HuH-7.5 (cell line): ENCODE measurements at regions not wholly inside any gene's neighbourhood (a gene's known extent, or its start where the extent isn't known, plus 50 kb on each side); places are given as distances from the start of the nearest gene placed in this dataset.

Source experiments
- DNase-seq: peaks from one replicate; pipeline ENCODE4 v3.0.0; 2011; ENCODE audit warnings: low spot score

DNA sequence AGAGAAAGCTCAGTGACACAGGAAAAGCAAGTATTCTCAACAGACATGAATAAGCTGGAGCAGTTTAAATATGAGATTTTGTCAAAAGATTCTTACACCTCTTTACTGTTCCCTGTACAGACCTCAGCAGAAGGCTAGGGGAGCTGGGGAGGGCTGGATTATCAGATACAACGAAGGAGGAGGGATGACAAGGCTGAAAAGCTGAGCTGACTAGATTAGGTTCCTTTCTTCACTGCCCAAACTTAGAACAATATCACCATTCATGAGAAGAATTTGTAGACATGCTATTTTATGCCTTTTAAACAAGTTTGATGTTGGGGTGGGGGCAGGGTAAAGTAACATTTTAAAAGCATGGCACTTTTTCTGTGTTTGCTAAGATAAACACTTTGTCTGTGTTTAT lies 611.1 kb downstream of the AACS start:
- no peak for DNase-seq

DNA sequence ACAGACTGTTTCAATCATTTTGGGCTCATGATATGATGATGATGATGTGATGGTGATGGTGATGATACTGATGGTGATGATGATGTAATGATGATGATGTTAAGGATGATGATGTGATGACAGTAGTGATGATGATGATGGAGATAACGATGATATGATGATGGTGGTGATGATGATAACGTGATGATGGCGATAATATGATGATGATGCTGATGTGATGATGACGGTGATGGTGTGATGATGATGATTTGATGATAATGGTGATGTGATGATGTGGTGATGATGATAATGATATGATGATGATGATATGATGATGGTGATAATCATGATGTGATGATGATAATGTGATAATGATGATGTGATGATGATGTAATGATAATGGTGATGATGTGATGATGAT lies 612.6 kb downstream of the AACS start:
- DNase-seq = no peak

DNA sequence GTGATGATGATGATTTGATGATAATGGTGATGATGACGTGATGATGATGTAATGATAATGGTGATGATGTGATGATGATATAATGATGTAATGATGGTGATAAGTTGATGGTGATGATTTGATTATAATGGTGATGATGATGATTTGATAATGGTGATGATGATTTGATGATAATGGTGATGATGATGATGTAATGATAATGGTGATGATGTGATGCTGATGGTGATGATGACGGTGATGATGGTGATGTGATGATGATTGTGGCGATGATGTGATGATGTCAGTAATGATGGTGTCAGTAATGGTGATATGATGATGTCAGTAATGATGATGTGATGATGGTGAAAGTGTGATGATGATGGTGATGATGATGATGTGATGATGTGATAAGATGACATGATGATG lies 613.4 kb downstream of the AACS start:
- DNase-seq = no peak

DNA sequence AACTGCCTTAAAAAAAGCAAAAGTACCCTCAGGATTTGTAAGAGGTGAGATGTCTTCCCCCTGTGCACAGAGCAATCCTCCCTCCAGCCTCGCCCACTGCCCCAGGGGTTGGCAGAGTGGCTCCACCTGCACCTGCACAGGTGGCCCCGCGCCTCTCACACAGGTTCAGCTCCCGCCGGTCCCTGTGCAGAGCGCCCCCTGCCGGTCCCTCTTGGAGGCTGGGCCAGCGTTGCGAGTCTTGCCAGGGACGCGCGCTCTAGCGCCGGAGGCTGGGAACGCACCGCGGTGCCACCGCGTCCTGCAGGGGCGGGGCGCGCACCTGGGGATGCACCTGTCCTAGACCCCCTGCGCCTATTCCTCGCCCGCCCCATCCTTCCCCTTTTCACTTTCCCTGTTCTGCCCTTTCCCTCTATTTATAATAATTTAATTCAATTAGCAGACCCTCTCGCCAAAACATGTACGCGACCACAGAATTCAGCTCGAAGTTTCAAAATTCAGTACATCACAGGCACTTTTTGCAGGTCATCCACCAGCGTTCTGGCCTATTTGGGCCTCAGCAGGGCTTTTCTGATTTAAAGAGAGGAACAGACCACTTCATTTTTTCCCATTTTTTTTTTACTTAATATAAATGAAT lies 618.6 kb downstream of the AACS start:
- DNase-seq = no peak

DNA sequence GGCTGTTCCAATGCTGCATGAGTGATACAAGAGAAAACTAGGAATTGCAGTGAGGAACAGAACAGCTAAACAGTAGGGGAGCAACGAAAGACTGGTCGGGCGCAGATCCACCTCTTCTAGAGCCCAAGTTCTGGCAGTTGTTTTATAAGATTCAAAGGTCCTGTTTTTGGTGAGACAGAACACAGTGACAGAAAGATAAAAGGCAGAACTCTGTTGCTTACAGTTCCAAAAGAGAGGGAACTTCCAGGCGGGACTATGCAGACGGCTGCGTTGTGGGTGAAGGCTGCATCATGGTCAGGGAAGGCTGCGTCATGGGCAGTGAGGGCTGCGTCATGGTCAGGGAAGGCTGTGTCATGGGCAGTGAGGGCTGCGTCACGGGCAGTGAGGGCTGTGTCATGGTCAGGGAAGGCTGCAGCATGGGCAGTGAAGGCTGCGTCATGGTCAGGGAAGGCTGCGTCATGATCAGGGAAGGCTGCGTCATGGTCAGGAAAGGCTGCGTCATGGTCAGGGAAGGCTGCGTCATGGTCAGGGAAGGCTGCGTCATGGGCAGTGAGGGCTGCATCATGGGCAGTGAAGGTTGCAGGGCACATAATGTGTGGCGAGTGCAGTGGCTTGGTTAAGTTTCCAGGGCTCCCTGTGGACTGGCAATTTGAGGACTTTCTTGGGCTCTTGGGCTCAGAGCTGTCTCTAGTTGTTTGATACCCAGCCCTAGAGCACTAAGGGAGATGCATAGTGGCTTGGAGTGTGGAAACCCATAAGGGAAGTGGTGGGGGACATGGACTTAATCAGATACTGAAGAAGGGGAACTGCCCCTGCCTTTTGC lies 619.9 kb downstream of the AACS start:
- DNase-seq = no peak

DNA sequence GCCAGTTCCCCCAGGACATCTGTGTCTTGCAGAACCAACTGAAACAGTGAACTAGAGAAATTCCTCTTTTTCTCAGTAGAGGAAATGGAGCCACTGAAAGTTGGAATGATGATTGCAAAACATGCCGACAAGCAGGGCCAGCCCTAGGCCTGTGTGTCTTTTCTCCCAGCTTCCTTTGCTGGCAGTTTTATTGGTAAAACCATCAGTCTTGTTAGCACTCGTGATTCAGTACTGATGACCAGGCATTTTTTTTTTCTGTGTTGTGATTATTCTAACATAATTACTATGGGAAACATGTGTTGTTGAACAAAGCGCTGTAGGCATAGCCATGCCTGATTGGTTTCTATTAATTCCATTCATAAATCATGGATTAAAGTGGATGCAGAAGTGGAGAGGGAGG lies 620.7 kb downstream of the AACS start:
- DNase-seq = no peak

DNA sequence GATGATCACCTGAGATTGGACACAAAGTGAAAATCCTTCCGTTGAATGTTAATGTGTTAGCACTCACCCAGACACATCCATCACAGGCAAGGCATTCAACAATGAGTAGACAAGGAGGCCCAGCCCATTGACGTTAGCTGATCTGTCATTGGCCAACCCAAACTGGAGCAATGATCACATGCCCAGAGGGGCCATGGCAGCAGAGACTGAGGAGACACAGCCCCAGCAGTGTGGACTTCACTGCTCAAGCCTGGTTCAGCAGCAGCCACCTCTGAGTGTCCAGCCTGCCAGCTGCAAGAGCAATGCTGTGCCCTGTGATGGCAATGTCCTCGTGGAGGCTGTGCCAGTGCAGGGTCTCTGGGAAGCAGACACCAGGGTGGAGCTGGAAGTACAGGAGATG lies 622.2 kb downstream of the AACS start:
- DNase-seq = no peak

DNA sequence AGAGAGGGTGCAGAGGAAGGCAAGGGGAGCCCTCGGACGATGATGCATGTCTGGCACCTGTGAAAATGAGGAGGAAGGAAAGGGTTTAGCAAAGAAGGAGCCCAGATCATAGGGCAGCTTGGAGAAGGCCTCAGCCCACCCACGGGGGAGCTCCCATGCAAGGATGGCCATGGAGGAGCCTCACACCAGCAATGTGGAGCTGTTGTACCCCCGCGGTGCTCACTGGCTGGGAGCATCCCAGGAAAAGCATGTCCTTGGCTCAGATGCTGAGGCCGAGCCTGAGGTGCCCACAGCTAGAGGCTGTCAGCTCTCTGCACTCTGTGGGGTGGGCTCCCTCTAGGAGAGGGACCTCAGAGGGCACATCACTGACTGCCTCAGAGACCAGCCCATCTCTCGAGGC lies 622.6 kb downstream of the AACS start:
- DNase-seq = no peak

DNA sequence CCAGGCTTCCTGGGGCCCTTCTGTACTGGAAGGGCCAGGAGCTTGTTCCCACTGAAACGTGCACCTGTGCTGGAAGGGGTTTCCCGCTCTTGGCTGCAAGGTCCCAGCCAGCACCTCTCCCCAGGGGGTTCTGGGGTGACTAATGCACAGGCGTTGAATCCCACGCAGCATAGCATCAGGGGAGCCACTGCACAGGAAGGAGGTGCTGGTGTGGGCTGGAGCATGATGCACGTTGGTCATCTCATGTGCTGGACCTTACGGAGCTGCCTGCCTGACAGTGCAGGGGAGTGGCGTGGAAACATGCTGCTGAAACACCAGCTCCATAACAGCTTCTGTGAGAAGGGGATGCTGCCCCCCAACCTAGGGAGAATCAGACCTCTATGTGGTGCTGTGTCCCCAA lies 623.0 kb downstream of the AACS start:
- DNase-seq = no peak

DNA sequence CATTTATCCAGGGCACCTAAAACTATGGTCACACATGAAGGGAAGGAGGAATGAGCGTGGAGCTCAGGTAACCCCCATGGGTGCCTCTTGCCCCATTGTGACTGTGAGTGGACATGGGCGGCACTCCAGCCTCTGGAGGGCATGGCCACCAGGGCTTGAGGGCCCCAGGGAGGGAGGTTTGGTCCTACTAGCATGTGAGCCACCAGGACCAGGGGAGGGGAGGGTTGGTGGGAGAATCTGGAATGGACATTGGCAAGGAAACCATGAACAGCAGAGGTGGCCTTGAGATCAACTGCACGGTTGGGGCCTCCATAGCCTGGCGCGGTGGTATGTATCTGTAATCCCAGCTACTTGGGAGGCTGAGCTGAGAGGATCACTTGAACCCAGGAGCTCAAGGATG lies 623.6 kb downstream of the AACS start:
- no peak for DNase-seq

DNA sequence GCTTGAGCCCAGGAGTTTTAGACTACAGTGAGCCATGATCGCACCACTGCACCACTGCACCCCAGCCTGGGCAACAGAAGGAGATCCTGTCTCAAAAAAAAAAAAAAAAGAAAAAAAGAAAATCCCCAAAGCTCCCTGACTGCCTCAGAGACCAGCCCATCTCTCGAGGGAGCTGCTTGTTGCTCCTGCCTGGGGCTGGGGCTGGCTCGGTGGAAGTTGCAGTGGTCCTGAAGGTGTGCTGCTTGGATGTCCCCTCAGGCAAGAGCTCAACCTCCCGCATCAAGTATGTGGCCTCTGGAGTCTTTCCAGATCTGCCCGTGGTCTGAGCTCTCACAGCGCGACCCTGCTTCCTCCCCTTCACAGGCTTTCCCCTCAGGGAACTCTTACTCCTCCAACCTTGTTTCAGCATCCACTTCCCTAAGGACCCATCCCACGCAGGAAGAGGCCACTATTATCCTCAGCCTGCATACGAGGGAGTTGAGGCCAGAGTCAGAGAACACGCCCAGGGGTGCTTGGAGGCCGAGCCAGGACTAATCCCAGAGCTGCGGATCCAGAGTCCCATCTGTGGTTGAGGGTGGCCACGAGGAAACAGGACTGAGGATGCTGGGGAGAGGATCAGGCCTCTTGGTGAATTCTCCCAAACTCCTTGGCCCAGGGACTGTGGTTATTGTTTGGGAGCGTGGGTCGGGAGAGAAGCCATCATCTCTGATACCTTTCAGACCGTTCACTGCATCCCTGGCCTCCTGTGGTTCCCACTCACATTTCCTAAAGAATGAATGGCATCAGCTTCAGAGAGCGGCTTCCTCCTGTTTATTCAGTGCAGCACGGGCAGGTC lies 624.6 kb downstream of the AACS start:
- DNase-seq = no peak

DNA sequence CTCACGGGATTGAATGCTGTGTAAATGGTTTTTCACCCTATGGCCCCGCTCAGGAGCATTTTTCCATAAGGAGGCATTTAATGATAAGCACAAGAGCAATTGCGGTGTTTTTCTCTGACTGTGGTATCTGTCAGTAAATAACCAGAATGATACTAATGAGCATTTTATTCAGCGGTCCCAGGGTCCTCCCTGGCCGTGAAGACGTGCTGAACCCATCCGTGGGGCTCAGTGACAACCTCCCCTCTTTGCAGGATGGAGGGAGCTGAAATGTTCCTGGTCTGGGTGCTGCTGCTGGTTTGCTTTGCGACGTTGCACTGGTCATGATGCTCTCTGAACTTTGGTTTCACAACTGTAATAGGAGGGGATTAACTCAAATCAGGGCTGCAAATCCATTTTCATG lies 625.6 kb downstream of the AACS start:
- DNase-seq = no peak

DNA sequence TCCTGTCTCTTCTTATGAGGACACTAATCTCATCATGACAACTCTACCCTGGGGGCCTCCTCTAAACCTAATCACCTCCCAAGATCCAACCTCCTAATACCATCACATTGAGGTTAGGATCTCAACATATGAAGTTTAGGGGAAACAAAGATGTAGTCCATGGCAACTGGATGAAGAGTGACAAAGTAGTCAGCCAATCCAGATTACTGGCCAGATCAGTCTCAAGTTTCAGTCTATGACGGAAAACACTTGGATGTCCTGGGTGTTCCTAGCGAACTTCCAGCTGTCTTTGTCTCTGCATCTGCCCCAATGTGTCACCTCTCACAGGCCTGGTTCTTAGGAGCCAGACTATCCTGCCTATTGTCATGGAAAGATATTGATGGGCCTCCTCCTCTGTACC lies 630.8 kb downstream of the AACS start:
- DNase-seq = no peak

DNA sequence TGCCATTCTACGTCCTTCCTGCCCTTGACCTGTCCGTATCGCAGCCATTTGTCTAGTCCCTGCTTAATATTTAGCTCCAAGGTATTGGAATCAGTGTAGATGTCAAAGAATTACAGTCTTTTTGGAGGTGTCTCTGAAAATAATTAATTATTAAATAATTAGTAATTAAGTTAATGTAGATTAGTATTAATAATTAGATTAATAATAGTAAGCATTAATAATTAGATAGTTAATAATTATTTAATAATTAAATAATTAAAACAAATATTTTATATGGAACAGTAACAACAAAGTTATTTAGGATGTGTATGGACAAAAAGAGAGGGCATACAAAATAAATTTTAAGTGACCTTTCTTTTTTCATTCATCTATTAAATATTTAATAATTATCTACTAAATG lies 639.6 kb downstream of the AACS start:
- no peak for DNase-seq

DNA sequence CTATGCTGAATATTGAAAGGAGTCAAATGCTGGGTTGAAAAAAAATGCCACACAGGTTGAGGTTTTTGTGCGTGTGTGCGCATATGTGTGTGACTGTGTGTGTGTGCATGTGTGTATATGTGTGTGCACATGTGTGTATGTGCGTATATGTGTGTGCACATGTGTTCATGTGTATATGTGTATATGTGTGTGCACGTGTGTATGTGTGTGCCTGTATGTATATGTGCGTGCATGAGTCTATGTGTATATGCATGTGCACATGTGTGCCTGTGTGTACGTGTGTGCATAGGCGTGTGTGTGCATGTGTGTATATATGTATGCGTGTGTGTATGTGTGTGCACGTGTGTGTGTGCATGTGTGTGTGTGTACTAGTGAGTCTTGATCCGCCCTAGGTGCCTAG lies 655.7 kb downstream of the AACS start:
- no peak for DNase-seq

DNA sequence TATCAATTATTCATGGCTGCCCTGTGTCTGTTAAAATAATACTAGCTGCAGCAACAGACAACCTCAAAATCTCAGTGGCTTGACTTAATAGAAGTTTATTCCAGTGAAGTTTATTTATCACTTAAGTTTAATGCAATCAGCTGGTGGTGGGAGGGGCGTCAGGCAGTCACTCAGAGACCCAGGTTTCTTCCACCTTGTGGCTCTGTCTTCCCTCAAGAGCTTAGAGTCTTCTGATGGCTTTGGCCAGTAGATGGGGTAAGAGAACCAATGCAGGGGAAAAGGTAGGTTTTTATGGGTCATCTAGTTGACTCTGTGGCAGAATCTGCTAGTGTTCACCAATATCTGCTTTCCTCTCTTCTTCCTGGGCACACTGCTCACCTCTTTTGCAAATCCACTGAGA lies 668.9 kb downstream of the AACS start:
- no peak for DNase-seq

DNA sequence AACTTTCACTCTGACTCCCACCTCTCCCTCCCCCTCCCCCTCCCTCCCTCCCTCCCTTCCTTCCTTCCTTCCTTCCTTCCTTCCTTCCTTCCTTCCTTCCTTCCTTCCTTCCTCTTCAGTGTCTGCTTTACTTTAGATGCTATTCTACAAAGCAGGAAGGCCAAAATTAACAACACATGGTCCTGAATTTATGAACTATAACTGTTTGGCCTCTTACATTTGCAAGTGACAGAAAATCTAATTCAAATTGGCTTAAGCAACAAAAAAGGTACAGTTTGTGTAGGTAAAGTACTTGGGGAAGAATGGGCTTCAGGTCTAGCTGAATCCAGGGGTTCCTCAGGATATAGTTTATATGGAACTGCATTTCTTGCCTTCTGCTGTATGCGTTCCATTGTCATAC lies 673.0 kb downstream of the AACS start:
- DNase-seq = no peak

DNA sequence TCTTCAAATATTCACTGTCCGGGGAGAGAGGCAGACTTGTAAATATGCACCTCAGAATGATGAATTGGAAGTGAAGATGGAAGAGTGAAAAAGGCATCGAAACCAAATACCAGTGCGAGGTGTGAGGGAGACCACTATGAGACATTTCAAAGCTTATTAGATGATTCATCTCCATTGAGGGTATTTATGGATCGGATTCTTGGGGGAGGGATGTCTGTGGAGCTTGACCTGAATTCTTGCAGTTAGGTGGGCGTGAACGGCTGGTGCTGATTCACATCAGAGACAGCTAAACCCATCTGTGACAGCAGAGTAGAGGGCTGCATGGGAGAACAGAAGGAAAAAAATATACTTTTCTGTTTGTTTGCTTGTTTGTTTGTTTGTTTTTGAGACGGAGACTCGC lies 677.2 kb downstream of the AACS start:
- DNase-seq = no peak

DNA sequence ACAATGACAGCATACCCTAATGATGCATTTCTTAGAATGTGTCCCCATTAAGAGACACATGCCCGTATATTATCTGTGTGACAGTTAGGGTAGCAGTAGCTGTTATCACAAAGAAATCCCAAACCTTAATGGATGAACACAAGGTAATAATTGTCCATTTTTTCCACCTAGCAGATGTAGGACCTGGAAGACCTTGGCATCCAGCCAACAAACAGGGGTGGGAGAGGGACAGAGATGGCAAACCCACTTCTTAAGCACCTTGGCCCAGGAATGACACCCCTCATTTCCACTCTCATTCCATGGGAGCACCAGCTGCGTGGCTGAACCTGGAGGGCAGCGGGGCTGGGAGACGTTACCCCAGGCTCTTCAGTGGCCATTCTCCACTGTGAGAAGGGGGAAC lies 679.0 kb downstream of the AACS start:
- no peak for DNase-seq

DNA sequence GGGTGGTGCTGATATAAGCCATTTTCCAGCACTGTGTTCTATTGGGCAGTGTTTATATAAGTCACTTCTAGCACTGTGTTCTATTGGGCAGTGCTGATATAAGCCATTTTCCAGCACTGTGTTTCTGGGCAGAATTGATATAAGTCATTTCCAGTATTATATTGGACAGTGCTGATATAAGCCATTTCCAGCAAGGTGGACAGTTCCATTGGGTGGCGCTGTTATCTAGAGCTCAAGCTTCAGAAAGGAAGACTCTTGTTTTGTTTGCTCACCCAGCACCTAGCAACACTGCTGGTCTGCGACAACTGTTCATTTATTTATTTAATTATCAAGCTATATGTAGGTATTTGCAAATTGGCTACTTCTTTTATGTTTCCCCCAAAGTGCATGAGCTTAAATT lies 690.3 kb downstream of the AACS start:
- DNase-seq = no peak

DNA sequence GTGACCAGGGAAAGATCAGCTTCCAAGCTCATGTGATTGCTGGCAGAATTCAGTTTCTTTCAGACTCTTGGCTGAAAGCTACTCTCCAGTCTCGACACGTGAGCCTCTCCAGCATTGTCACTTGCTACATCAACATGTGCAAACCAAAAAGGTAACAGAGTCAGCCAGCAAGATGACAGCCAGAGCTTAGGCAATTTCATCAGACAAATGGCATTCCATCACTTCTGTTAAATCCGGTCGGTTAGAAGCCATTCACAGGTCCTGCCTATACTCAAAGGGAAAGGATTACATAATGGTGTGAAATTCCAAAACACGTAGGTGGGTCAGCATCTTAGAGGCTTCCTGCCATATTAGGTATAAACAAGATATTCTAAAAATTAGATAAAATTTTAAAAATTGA lies 700.9 kb downstream of the AACS start:
- DNase-seq = no peak

DNA sequence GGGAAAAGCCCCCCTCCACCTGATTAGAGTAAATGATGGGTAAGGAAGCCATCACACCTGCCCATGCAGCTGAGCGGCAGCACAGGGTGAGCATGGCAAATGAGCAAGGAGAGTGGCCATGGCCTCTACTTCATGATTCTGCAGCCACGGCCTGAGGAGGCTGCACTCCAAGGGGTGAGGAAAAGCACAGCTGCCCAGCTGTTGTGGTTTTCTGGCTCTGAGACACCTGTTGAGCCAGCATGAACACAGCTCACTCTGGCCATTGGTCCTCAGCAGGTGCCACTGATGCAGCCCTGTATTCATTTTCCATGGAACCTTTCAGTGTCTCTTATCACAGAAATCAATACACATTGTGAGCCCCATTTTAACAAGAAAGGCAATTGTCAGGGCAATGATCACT lies 707.2 kb downstream of the AACS start:
- no peak for DNase-seq

DNA sequence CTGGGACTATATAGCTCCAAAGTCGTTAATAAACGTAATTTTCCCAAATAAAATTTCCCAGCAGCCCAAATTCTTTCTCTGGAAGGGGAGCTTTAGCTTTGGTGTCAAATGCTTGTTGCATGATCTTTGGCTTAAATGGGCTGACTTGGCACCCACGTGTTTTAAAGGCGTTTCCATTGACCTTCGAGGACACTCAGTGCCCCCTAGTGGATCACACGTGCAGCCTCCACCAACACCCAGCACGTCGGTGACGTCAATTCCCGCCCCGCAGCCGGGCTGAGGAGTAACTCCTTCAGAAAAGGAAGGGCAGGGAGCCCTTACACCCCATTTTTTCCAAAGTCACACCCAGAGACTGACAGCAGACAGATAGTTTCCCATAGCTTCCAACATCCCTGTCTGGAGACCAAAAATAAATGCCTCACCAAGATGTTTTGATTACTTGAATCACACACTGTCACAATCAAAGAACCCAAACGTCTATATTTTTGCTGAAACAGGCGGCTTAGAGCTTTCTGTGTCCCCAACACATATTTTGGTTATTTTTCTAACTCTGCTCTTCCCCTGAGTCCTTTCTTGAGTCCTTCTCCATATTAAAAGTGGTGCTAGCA lies 707.9 kb downstream of the AACS start:
- peak; percentile 10 for DNase-seq
